Transverse colon (tissue), 3 donors: ENCODE measurements at regions not wholly inside any gene's neighbourhood (a gene's known extent, or its start where the extent isn't known, plus 50 kb on each side); places are given as distances from the start of the nearest gene placed in this dataset.
"Not testable (repeated sequence)": the region's sequence is repeated elsewhere in the genome, so short reads cannot be mapped to it uniquely, and the experiment has no call there.

Source experiments
- CTCF ChIP-seq, 5 experiments: fragments of 200-600 bp in 3 of 5; fragments of 450-650 bp in 2 of 5; sonication (generic) in 3 of 5; IDR thresholded peaks; 1 replicate in 2 of 5; 2 replicates in 3 of 5; pipeline ENCODE4 v1.5.1; 2016 to 2017; ENCODE audit warnings: antibody characterized with exemption in 5 of 5, inconsistent platforms in 3 of 5, mild to moderate bottlenecking in 2 of 5, moderate library complexity in 1 of 5
- POLR2A ChIP-seq: fragments of 450-650 bp; IDR thresholded peaks from one replicate; pipeline ENCODE4 v1.6.1; 2016; ENCODE audit warnings: antibody characterized with exemption, mild to moderate bottlenecking, moderate library complexity

DNA sequence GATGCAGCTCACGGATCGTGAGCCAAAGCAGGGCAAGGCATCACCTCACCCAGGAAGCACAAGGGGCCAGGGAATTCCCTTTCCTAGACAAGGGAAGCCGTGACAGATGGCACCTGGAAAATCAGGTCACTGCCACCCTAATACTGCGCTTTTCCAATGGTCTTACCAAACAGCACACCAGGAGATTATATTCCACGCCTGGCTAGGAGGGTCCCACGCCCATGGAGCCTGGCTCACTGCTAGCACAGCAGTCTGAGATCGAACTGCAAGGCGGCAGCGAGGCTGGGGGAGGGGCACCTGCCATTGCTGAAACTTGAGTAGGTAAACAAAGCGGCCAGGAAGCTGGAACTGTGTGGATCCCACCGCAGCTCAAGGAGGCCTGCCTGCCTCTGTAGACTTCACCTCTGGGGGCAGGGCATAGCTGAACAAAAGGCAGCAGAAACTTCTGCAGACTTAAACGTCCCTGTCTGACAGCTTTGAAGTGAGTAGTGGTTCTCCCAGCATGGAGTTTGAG lies 205.2 kb upstream of the GRIK2 start:
- not testable (repeated sequence) for TF ChIP-seq CTCF (IDR thresholded peaks at IDR 0.05); POLR2A
